A673 (cell line): ENCODE measurements at regions not wholly inside any gene's neighbourhood (a gene's known extent, or its start where the extent isn't known, plus 50 kb on each side); places are given as distances from the start of the nearest gene placed in this dataset.

ENCODE experiments used
- EZH2 ChIP-seq: fragments of 200-600 bp; sonication (generic); IDR thresholded peaks from 2 replicates; pipeline ENCODE4 v1.6.1; 2017; ENCODE audit warnings: borderline replicate concordance, low read depth, mild to moderate bottlenecking, mixed read lengths, antibody characterized with exemption, low read length; ENCODE audit not compliant: poor library complexity, severe bottlenecking
- TF ChIP-seq, protein P1 (sequence below): fragments of 300-800, 200-600 bp; sonication (generic); conservative IDR thresholded peaks from 2 replicates; pipeline ENCODE4 v1.5.1; 2017; ENCODE audit warnings: low read depth, mild to moderate bottlenecking, antibody characterized with exemption, low read length, moderate library complexity, mixed read lengths

GRCh38 chr5:130545291-130545690 is 619.8 kb downstream of the HINT1 start:
- TF ChIP-seq, protein P1, sequence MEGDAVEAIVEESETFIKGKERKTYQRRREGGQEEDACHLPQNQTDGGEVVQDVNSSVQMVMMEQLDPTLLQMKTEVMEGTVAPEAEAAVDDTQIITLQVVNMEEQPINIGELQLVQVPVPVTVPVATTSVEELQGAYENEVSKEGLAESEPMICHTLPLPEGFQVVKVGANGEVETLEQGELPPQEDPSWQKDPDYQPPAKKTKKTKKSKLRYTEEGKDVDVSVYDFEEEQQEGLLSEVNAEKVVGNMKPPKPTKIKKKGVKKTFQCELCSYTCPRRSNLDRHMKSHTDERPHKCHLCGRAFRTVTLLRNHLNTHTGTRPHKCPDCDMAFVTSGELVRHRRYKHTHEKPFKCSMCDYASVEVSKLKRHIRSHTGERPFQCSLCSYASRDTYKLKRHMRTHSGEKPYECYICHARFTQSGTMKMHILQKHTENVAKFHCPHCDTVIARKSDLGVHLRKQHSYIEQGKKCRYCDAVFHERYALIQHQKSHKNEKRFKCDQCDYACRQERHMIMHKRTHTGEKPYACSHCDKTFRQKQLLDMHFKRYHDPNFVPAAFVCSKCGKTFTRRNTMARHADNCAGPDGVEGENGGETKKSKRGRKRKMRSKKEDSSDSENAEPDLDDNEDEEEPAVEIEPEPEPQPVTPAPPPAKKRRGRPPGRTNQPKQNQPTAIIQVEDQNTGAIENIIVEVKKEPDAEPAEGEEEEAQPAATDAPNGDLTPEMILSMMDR: no peak
- no peak for TF ChIP-seq EZH2
